GM19240 (cell line): ENCODE measurements at regions not wholly inside any gene's neighbourhood (a gene's known extent, or its start where the extent isn't known, plus 50 kb on each side); places are given as distances from the start of the nearest gene placed in this dataset.

Source experiments
- DNase-seq: peaks from one replicate; pipeline ENCODE4 v3.0.0; 2011; ENCODE audit warnings: low spot score; ENCODE audit not compliant: insufficient read length

DNA sequence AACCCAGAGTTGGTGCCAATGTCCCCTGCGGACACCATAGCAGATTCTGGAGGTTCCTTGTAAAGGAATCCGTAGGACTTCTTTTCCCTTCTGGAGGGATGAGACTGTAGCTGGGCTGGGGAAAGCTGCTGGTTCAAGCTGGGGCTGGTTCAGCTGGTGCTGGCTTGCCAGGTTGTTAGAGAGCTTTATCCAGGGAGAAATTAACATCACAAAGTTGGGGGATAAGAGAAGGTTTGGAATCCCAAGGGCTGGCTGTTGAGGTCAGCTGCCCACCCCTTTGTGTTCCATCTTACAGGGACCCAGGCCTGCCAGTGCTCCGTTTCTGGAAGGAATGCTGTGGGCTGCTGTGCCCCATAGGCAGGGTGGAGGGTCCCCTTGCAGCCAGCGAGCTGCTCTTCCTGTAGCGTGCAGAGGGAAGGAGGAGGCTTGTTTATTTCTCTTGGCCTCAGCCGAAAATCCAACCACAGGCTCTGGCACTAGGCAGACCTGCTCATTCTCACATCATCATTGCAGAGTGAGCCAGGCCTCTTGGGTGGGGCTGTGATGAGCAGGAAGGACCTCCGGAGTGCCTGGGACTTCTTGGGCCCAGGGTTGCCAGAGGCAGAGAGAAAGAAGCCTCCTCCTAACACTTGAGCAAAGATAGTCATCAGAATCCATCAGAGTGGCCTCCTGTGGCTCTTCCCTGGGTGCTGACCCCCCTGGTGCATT is 251.1 kb downstream of the SEC14L1 start:
- no peak for DNase-seq

DNA sequence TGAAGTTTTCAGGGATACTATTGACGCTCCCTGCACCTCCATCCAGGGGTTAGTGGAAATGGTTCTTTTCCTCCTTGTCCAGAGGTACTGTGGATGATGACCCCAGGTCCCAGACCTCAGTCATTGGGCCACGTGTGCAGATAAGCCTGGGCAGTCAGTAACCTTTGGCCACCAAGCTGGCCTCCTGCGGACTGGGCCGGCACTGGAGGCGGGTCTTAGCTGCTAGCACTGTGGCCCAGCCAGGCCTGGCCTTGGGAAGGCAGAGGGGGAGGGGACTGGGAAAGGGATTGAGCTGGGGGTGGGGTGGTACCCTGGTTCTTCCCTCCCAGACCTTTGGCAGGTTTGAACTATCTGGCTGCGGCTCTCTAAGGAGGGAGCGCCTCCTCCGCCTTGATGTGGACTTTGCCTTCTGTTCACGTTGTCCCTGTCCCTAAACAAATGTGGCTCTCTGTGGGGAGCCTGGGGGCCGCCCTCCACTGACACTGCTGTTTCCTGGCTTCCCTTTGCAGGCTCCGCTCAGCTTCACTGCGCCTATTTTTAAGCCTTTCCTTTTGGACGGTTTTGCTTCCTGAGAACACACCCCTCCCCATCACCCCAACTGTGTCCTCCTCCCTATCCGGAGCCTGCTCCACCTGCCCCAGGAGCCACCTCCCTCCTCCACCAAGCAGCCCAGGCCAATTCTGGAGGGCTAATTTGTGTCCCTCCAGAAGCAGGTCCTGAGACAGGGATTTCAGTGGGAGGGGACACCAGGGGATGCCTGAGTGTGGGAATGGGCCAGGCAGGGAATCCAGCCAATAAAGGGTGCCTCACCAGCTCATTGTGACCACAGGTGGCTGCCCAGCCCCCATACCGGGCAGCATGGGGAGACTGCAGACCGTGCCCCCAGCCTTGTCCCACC is 251.9 kb downstream of the SEC14L1 start:
- DNase-seq = no peak

GRCh38 chr17:77393274-77393600 is 252.5 kb downstream of the SEC14L1 start:
- DNase-seq = no peak

- no peak for DNase-seq
Observed at GRCh38 chr17:77393867-77394539, 253.2 kb downstream of the SEC14L1 start.

DNA sequence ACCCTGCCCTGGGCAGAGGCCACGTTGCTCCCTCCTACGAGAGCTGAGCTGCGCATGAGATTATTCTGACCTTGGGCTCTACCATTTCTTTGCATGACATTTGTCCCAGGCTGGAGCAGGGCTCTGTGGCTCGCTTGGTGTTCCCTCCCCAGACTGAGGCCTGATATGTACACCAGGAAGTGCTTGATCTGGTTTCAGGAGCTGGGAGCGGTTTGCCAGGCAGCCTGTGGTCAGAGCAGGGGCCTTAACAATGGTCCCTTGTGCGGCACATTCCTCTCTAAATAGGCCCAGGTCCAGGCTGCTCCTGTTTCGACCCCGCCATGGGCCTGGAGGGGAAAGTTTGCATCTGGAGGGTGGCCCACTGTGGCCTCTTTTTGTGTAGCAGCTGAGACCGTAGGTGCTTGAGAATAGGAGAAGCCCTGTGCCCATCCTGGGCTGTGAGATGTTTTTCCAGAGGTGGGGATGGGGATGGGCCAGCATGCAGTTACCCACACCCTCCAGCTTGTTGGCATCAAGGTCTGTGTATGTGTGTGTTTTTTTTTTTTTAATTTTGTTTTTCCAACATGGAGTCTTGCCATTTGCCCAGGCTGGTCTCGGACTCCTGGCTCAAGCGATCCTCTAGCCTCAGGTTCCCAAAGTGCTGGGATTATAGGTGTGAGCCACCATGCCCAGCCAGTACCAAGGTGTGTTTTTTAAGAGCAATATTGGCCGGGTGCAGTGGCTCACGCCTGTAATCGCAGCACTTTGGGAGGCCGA is 253.9 kb downstream of the SEC14L1 start:
- DNase-seq = no peak

DNA sequence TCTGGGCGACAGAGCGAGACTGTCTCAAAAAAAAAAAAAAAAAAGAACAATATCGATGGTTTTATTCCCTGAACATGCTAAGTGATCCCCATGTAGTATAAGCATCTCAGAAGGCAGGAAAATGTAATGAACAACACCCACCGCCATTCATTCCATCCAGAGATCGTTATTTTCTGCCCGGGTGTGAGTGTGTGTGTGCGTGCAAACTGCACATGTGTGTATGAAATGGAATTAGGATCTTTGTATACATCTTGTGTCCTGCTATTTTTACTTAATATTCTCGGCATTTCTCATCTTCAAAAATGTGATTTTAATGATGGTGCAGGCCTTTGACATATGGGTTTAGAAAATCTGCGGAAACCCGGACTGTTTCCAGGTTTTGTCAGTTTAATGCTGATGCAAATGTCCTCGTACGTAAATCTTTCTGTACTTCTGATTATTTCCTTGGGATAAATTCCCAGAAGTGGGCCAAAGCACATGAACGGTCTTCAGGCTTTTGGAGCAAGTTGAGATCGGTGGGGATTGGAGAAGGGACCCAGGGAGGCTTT is 254.8 kb downstream of the SEC14L1 start:
- DNase-seq = no peak

DNA sequence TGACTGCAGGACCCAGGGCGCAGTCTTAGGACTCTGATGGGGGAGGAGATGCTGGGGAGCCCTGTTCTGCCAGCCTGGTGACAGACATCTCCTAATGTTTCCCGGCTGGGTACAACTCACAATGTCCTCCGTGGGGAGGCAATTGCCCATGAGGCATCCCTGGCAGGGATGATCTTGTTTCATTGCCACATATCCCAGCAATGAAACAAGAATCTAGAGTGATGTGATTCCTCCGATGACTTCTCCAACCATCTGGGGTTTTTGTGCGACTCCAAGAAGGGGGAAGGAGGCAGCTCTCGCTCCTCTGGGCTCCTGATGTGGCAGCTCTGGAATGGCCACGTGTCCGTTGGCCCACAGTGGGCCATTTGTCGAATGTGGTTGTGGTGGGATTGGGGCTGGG is 255.8 kb downstream of the SEC14L1 start:
- DNase-seq = no peak

GRCh38 chr17:77398274-77398673 is 257.5 kb downstream of the SEC14L1 start:
- no peak for DNase-seq

GRCh38 chr17:77399319-77399957 is 258.7 kb downstream of the SEC14L1 start:
- no peak for DNase-seq

- DNase-seq = no peak
Observed at GRCh38 chr17:77400445-77400870, 259.7 kb downstream of the SEC14L1 start.

- no peak for DNase-seq
Observed at GRCh38 chr17:77402159-77402731, 261.5 kb downstream of the SEC14L1 start.

- no peak for DNase-seq
Observed at GRCh38 chr17:77403854-77404253, 263.1 kb downstream of the SEC14L1 start.

GRCh38 chr17:77404812-77405581 is 264.2 kb downstream of the SEC14L1 start:
- DNase-seq = peak; percentile 96

DNA sequence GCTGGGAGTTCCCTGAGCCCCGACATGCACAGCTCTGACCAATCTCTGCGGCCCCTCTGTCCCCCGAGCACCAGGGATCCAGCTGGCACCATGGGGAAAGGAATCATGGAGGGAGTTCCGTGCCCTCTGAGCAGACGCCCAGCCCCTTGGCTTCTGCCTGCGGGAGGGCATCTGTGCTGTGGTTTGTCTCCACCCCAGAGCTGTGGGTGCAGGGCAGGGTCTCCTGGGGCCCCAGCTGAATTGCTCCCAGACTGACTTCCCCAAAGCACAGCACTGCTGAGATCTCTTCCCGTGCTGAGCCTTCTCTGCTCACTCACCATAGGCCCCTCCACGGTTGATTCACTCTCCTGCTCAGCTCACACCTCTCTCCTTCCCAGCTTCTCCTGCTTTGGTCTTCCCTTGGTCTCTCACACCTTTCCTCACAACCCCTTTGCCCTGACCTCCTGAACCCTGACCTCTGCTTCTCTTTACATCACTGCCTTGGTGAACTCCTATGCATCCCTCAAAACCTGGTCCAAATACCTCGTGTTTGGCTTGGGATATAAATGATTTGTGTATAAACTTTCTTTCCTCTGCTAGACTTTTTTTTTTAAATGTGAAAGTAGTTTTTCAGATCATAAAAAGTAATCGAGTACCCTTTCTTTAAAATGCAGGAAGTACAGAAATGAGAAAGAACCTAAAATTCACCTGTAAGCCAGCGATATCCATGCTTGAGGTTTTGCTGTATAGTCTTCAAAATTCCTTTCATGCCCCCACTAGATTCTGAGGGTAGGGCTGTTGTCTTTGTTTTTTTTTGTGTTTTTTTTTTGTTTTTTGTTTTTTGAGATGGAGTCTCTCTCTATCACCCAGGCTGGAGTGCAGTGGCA is 265.3 kb downstream of the SEC14L1 start:
- DNase-seq = no peak

- DNase-seq = no peak
Observed at GRCh38 chr17:77407321-77408277, 266.8 kb downstream of the SEC14L1 start.

GRCh38 chr17:77408284-77408683 is 267.5 kb downstream of the SEC14L1 start:
- DNase-seq = no peak
